GM23338 (cell line): ENCODE measurements at regions not wholly inside any gene's neighbourhood (a gene's known extent, or its start where the extent isn't known, plus 50 kb on each side); places are given as distances from the start of the nearest gene placed in this dataset.
A peak's percentile ranks its signal among the peaks of the same experiment; 100 is the strongest.

ENCODE experiments used
- ATAC-seq: fragments of 200-7000 bp; cut with Tn5 transposase; 3 replicates; pipeline ENCODE4 v1.9.1; 2020
- DNase-seq: peaks from one replicate; pipeline ENCODE4 v3.0.0-alpha.2; 2015; ENCODE audit warnings: low spot score
- H2AFZ ChIP-seq: fragments of 200-600 bp; sonication (generic); 2 replicates; pipeline ENCODE4 v1.8.0; 2016; ENCODE audit warnings: antibody characterized with exemption, mild to moderate bottlenecking, moderate library complexity
- H3F3A ChIP-seq: fragments of 200-600 bp; sonication (generic); replicated peaks from 2 replicates; pipeline ENCODE4 v1.8.0; 2017; ENCODE audit warnings: antibody characterized with exemption, mixed run types, low read depth
- H3K27ac ChIP-seq: fragments of 200-600 bp; sonication (generic); 2 replicates; pipeline ENCODE4 v1.6.1; 2016; ENCODE audit warnings: low read depth
- H3K27me3 ChIP-seq: fragments of 200-600 bp; sonication (generic); 2 replicates; pipeline ENCODE4 v1.8.0; 2016; ENCODE audit warnings: mild to moderate bottlenecking, mixed run types, moderate library complexity; ENCODE audit not compliant: insufficient read depth
- H3K36me3 ChIP-seq: fragments of 200-600 bp; sonication (generic); 2 replicates; pipeline ENCODE4 v1.8.0; 2016; ENCODE audit warnings: mild to moderate bottlenecking; ENCODE audit not compliant: insufficient read depth
- H3K4me1 ChIP-seq: fragments of 200-600 bp; sonication (generic); 2 replicates; pipeline ENCODE4 v1.8.0; 2016; ENCODE audit warnings: mild to moderate bottlenecking, moderate library complexity; ENCODE audit not compliant: insufficient read depth
- H3K4me2 ChIP-seq: fragments of 200-600 bp; sonication (generic); 2 replicates; pipeline ENCODE4 v1.7.1; 2017; ENCODE audit warnings: mixed run types
- H3K4me3 ChIP-seq: fragments of 200-600 bp; sonication (generic); 2 replicates; pipeline ENCODE4 v1.6.1; 2016; ENCODE audit warnings: mixed run types
- H3K79me2 ChIP-seq: fragments of 200-600 bp; sonication (generic); replicated peaks from 2 replicates; pipeline ENCODE4 v1.8.0; 2017; ENCODE audit warnings: mild to moderate bottlenecking; ENCODE audit not compliant: insufficient read depth
- H3K9me2 ChIP-seq: fragments of 200-600 bp; sonication (generic); 2 replicates; pipeline ENCODE4 v1.8.0; 2017; ENCODE audit not compliant: insufficient read depth
- H4K20me1 ChIP-seq: fragments of 200-600 bp; sonication (generic); replicated peaks from 2 replicates; pipeline ENCODE4 v1.8.0; 2017; ENCODE audit warnings: mild to moderate bottlenecking; ENCODE audit not compliant: insufficient read depth
- H3K27ac Mint-ChIP-seq: 2 replicates; pipeline ENCODE4 v1.8.0; 2020; ENCODE audit warnings: inconsistent platforms, mild to moderate bottlenecking, moderate library complexity, mixed read lengths
- H3K27me3 Mint-ChIP-seq: 3 replicates; pipeline ENCODE4 v1.8.0; 2022; ENCODE audit warnings: low read depth, mild to moderate bottlenecking, moderate library complexity, mixed read lengths, inconsistent platforms; ENCODE audit not compliant: insufficient read depth, poor library complexity
- H3K36me3 Mint-ChIP-seq: 3 replicates; pipeline ENCODE4 v1.8.0; 2021; ENCODE audit warnings: low read depth, mild to moderate bottlenecking, inconsistent platforms, moderate library complexity, mixed read lengths
- H3K4me1 Mint-ChIP-seq: 3 replicates; pipeline ENCODE4 v1.8.0; 2020; ENCODE audit warnings: mild to moderate bottlenecking, inconsistent platforms, mixed read lengths
- H3K4me3 Mint-ChIP-seq: 3 replicates; pipeline ENCODE4 v1.8.0; 2021; ENCODE audit warnings: moderate library complexity, mild to moderate bottlenecking, inconsistent platforms, mixed read lengths
- H3K9me3 Mint-ChIP-seq: 3 replicates; pipeline ENCODE4 v1.8.0; 2020; ENCODE audit warnings: moderate library complexity, mild to moderate bottlenecking, inconsistent platforms, mixed read lengths
- CREB1 ChIP-seq: fragments of 250-450 bp; sonication (Bioruptor Pico); IDR thresholded peaks from 2 replicates; pipeline ENCODE4 v1.5.0; 2020; ENCODE audit warnings: low read depth, mild to moderate bottlenecking, moderate library complexity
- CTCF ChIP-seq, 2 experiments: fragments of 200-600 bp in 1 of 2; sonication (generic) in 1 of 2; conservative IDR thresholded peaks; 2 replicates each; pipeline versions ENCODE4 v1.5.1 to v1.6.1; 2016 to 2017; ENCODE audit warnings: antibody characterized with exemption in 2 of 2, low read depth in 2 of 2, mild to moderate bottlenecking in 2 of 2, moderate library complexity in 1 of 2
- EZH2 ChIP-seq: fragments of 200-600 bp; sonication (generic); IDR thresholded peaks from one replicate; pipeline ENCODE4 v1.8.0; 2017; ENCODE audit warnings: antibody characterized with exemption, mild to moderate bottlenecking, low read depth; ENCODE audit not compliant: unreplicated experiment
- EZH2phosphoT487 ChIP-seq: fragments of 200-600 bp; sonication (generic); IDR thresholded peaks from one replicate; pipeline ENCODE4 v1.8.1; 2018; ENCODE audit warnings: antibody characterized with exemption; ENCODE audit not compliant: unreplicated experiment
- JUNB ChIP-seq: IDR thresholded peaks from one replicate; pipeline ENCODE4 v1.6.1; 2016; ENCODE audit warnings: antibody characterized with exemption; ENCODE audit not compliant: unreplicated experiment
- NANOG ChIP-seq: IDR thresholded peaks from 2 replicates; pipeline ENCODE4 v1.6.1; 2016; ENCODE audit warnings: antibody characterized with exemption, borderline replicate concordance
- POLR2AphosphoS5 ChIP-seq: IDR thresholded peaks from 2 replicates; pipeline ENCODE4 v1.6.1; 2016; ENCODE audit warnings: antibody characterized with exemption, low read depth
- STAT1 ChIP-seq: IDR thresholded peaks from one replicate; pipeline ENCODE4 v1.6.1; 2016; ENCODE audit warnings: antibody characterized with exemption; ENCODE audit not compliant: unreplicated experiment
- ZNF114 ChIP-seq: fragments of 250-450 bp; sonication (Bioruptor Pico); IDR thresholded peaks from 2 replicates; pipeline ENCODE4 v1.5.0; 2020; ENCODE audit warnings: mild to moderate bottlenecking, moderate library complexity
- ZNF331 ChIP-seq: fragments of 250-450 bp; sonication (Bioruptor Pico); IDR thresholded peaks from 2 replicates; pipeline ENCODE4 v1.5.0; 2020; ENCODE audit warnings: low read depth, mild to moderate bottlenecking, moderate library complexity
- ZNF462 ChIP-seq: fragments of 250-450 bp; sonication (Bioruptor Pico); IDR thresholded peaks from 2 replicates; pipeline ENCODE4 v1.5.0; 2020; ENCODE audit warnings: mild to moderate bottlenecking, moderate library complexity

GRCh38 chr4:159042868-159043267 is 60.0 kb upstream of the RAPGEF2 start:
- Mint-ChIP-seq H3K27ac (no peak overlapping the region), H3K27me3 (no peaks in the 10 kb centered on the region), H3K9me3 (no peaks in the 10 kb centered on the region), H3K36me3 (no peaks in the 10 kb centered on the region), H3K4me3 (no peak overlapping the region), H3K4me1 (peaks cover 34% of the 10 kb centered on the region)
- Histone ChIP-seq H3K27ac (no peak overlapping the region), H3F3A (no peaks in the 10 kb centered on the region; the same call in 1 of the 2 replicates), H3K4me2 (no peak overlapping the region), H3K27me3 (no peaks in the 10 kb centered on the region), H3K4me1 (peaks cover 6% of the 10 kb centered on the region), H2AFZ (0 out of 2 replicates have a peak overlapping the region, but pooled peaks have one; percentile 24), H3K36me3 (no peaks in the 10 kb centered on the region), H3K4me3 (no peak overlapping the region), H3K79me2 (no peaks in the 10 kb centered on the region), H4K20me1 (no peaks in the 10 kb centered on the region), H3K9me2 (no peaks in the 10 kb centered on the region)
- TF ChIP-seq CTCF (conservative IDR thresholded peaks at IDR 0.05; ENCODE audit: low read depth in 2 of 2) (no peak), ZNF114 (CRISPR knock-in tag) (no peak), STAT1 (no peak), EZH2 (no peak), EZH2phosphoT487 (no peak), CREB1 (CRISPR knock-in tag) (no peak)
- DNase-seq: no peak
- no peak for ATAC-seq

- H3K36me3 Mint-ChIP-seq: no peaks in the 10 kb centered on the region
- no peaks in the 10 kb centered on the region for H3K9me3 Mint-ChIP-seq
- H3K4me3 Mint-ChIP-seq: no peak overlapping the region
- H2AFZ ChIP-seq: no peak overlapping the region
- DNase-seq: no peak
- H3K4me1 Mint-ChIP-seq: peaks cover 35% of the 10 kb centered on the region
- H3K27me3 Mint-ChIP-seq: no peaks in the 10 kb centered on the region
- no peak overlapping the region for H3K4me3 ChIP-seq
- H3K27ac Mint-ChIP-seq: no peak overlapping the region
- no peaks in the 10 kb centered on the region for H3K36me3 ChIP-seq
- no peaks in the 10 kb centered on the region for H3K27me3 ChIP-seq
- no peaks in the 10 kb centered on the region for H3K9me2 ChIP-seq
- no peak overlapping the region for H3K27ac ChIP-seq
- H3K79me2 ChIP-seq: no peaks in the 10 kb centered on the region
- H3K4me2 ChIP-seq: no peak overlapping the region
- H4K20me1 ChIP-seq: no peaks in the 10 kb centered on the region
- no peaks in the 10 kb centered on the region; the same call in 1 of the 2 replicates for H3F3A ChIP-seq
- H3K4me1 ChIP-seq: peaks cover 13% of the 10 kb centered on the region
- no peak for ATAC-seq
- TF ChIP-seq JUNB (no peak), POLR2AphosphoS5 (no peak), CTCF (conservative IDR thresholded peaks at IDR 0.05; ENCODE audit: low read depth in 2 of 2) (no peak), ZNF462 (CRISPR knock-in tag) (no peak), ZNF114 (CRISPR knock-in tag) (no peak), NANOG (no peak), ZNF331 (CRISPR knock-in tag) (no peak)
Observed at GRCh38 chr4:159043861-159044260, 59.0 kb upstream of the RAPGEF2 start.
